Adrenal gland (tissue), 5 donors: ENCODE measurements at regions not wholly inside any gene's neighbourhood (a gene's known extent, or its start where the extent isn't known, plus 50 kb on each side); places are given as distances from the start of the nearest gene placed in this dataset.

Experiments
- POLR2A ChIP-seq, 2 donors: fragments of 450-650 bp; IDR thresholded peaks; one replicate each; pipeline ENCODE4 v1.6.1; 2017; ENCODE audit warnings: antibody characterized with exemption in 2 of 2, mild to moderate bottlenecking in 2 of 2, moderate library complexity in 1 of 2
- TF ChIP-seq, protein P1 (sequence below), 6 experiments: fragments of 450-650 bp in 4 of 6; fragments of 200-600 bp in 2 of 6; sonication (generic) in 1 of 6; IDR thresholded peaks; 1 replicate in 5 of 6; 2 replicates in 1 of 6; pipeline versions ENCODE4 v1.5.1 to v1.8.0; 2016 to 2021; ENCODE audit warnings: antibody characterized with exemption in 6 of 6, mild to moderate bottlenecking in 2 of 6, moderate library complexity in 1 of 6
- donor health status: DM: no; HTN: no; CAD: no.

DNA sequence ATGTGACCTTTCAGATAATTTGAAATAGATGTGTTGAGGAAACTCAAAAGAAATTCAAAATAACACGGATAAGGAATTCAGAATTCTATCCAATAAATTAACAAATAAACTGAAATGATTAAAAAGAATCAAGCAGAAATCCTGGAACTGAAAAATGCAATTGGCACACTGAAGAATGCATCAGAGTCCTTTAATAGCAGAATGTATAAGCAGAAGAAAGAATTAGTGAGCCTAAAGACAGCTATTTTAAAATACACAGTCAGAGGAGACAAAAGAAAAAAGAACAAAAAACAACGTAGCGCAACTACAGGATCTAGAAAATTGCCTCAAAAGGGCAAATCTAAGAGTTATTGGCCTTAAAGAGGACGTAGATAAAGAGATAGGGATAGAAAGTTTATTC, 99.6 kb upstream of the SAMSN1 start:
- TF ChIP-seq, protein P1, sequence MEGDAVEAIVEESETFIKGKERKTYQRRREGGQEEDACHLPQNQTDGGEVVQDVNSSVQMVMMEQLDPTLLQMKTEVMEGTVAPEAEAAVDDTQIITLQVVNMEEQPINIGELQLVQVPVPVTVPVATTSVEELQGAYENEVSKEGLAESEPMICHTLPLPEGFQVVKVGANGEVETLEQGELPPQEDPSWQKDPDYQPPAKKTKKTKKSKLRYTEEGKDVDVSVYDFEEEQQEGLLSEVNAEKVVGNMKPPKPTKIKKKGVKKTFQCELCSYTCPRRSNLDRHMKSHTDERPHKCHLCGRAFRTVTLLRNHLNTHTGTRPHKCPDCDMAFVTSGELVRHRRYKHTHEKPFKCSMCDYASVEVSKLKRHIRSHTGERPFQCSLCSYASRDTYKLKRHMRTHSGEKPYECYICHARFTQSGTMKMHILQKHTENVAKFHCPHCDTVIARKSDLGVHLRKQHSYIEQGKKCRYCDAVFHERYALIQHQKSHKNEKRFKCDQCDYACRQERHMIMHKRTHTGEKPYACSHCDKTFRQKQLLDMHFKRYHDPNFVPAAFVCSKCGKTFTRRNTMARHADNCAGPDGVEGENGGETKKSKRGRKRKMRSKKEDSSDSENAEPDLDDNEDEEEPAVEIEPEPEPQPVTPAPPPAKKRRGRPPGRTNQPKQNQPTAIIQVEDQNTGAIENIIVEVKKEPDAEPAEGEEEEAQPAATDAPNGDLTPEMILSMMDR (IDR thresholded peaks at IDR 0.05), result no peak
- no peak for TF ChIP-seq POLR2A (IDR thresholded peaks at IDR 0.05)
